ENCODE measurements at regions not wholly inside any gene's neighbourhood (a gene's known extent, or its start where the extent isn't known, plus 50 kb on each side); places are given as distances from the start of the nearest gene placed in this dataset.

- peak; percentile 75 for DNase-seq
Observed at GRCh38 chr22:23522623-23523251, 57.4 kb downstream of the IGLL1 start.

GRCh38 chr22:23521441-23522113 is 58.5 kb downstream of the IGLL1 start:
- no peak for DNase-seq

GRCh38 chr22:23520863-23521440 is 59.1 kb downstream of the IGLL1 start:
- DNase-seq: peak; percentile 96

- peak; percentile 35 for DNase-seq
Observed at GRCh38 chr22:23519442-23520157, 60.5 kb downstream of the IGLL1 start.

GRCh38 chr22:23518376-23519187 is 61.5 kb downstream of the IGLL1 start:
- DNase-seq: peak; percentile 70

GRCh38 chr22:23517804-23518375 is 62.2 kb downstream of the IGLL1 start:
- DNase-seq: no peak

- peak; percentile 23 for DNase-seq
Observed at GRCh38 chr22:23516304-23516703, 63.8 kb downstream of the IGLL1 start.

GRCh38 chr22:23514322-23515038 is 65.6 kb downstream of the IGLL1 start:
- DNase-seq: no peak

- DNase-seq: no peak
Observed at GRCh38 chr22:23513705-23514104, 66.4 kb downstream of the IGLL1 start.

GRCh38 chr22:23513133-23513532 is 67.0 kb downstream of the IGLL1 start:
- DNase-seq: peak; percentile 22

GRCh38 chr22:23512721-23513120 is 67.4 kb downstream of the IGLL1 start:
- DNase-seq: no peak

GRCh38 chr22:23512348-23512705 is 67.8 kb downstream of the IGLL1 start:
- DNase-seq: no peak

GRCh38 chr22:23511627-23512347 is 68.3 kb downstream of the IGLL1 start:
- DNase-seq: no peak

- DNase-seq: no peak
Observed at GRCh38 chr22:23509571-23510302, 70.4 kb downstream of the IGLL1 start.

- no peak for DNase-seq
Observed at GRCh38 chr22:23504516-23504915, 75.6 kb downstream of the IGLL1 start.

- no peak for DNase-seq
Observed at GRCh38 chr22:23503736-23504440, 76.2 kb downstream of the IGLL1 start.

- no peak for DNase-seq
Observed at GRCh38 chr22:23503142-23503541, 76.9 kb downstream of the IGLL1 start.

- DNase-seq: no peak
Observed at GRCh38 chr22:23501708-23502107, 78.4 kb downstream of the IGLL1 start.

- no peak for DNase-seq
Observed at GRCh38 chr22:23501261-23501619, 78.8 kb downstream of the IGLL1 start.
